ENCODE measurements at regions not wholly inside any gene's neighbourhood (a gene's known extent, or its start where the extent isn't known, plus 50 kb on each side); places are given as distances from the start of the nearest gene placed in this dataset.

- no peak for TF ChIP-seq ELF4 (IDR thresholded peaks at IDR 0.05)
- no peak for TF ChIP-seq FOXK2 (IDR thresholded peaks at IDR 0.05)
- no peak for TF ChIP-seq BHLHE40 (IDR thresholded peaks at IDR 0.05; ENCODE audit: borderline replicate concordance)
- TF ChIP-seq FOXA1 (IDR thresholded peaks at IDR 0.05) = no peak
- TF ChIP-seq FOXM1 (IDR thresholded peaks at IDR 0.05; ENCODE audit: borderline replicate concordance) = no peak
- no peak for TF ChIP-seq ARNT (IDR thresholded peaks at IDR 0.05)
- no peak for TF ChIP-seq SUZ12 (IDR thresholded peaks at IDR 0.05)
- no peak for TF ChIP-seq ZNF384 (IDR thresholded peaks at IDR 0.05)
- TF ChIP-seq SP1 (IDR thresholded peaks at IDR 0.05) = no peak
- no peak for TF ChIP-seq PKNOX1 (IDR thresholded peaks at IDR 0.05)
- no peak for TF ChIP-seq LEF1 (IDR thresholded peaks at IDR 0.05; ENCODE audit: borderline replicate concordance)
Measured at GRCh38 chr3:148042663-148043445, 633.7 kb downstream of the ZIC1 start.

Measured in HEK293T (cell line).